Panc1 (cell line): ENCODE measurements at regions not wholly inside any gene's neighbourhood (a gene's known extent, or its start where the extent isn't known, plus 50 kb on each side); places are given as distances from the start of the nearest gene placed in this dataset.

ENCODE experiments used
- POLR2AphosphoS5 ChIP-seq: IDR thresholded peaks from 2 replicates; pipeline ENCODE4 v1.6.1; 2012; ENCODE audit warnings: mild to moderate bottlenecking, low read depth, low read length, moderate library complexity
- TCF7L2 ChIP-seq: IDR thresholded peaks from 2 replicates; pipeline ENCODE4 v1.6.1; 2011; ENCODE audit warnings: mild to moderate bottlenecking, low read depth, low read length, inconsistent platforms
- TF ChIP-seq, protein P1 (sequence below): fragments of 450-650 bp; IDR thresholded peaks from 2 replicates; pipeline ENCODE4 v1.5.1; 2017; ENCODE audit warnings: mild to moderate bottlenecking

GRCh38 chr14:76585616-76586015 is 175.7 kb upstream of the VASH1 start:
- TF ChIP-seq TCF7L2 (no peak), POLR2AphosphoS5 (no peak)
- TF ChIP-seq, protein P1, sequence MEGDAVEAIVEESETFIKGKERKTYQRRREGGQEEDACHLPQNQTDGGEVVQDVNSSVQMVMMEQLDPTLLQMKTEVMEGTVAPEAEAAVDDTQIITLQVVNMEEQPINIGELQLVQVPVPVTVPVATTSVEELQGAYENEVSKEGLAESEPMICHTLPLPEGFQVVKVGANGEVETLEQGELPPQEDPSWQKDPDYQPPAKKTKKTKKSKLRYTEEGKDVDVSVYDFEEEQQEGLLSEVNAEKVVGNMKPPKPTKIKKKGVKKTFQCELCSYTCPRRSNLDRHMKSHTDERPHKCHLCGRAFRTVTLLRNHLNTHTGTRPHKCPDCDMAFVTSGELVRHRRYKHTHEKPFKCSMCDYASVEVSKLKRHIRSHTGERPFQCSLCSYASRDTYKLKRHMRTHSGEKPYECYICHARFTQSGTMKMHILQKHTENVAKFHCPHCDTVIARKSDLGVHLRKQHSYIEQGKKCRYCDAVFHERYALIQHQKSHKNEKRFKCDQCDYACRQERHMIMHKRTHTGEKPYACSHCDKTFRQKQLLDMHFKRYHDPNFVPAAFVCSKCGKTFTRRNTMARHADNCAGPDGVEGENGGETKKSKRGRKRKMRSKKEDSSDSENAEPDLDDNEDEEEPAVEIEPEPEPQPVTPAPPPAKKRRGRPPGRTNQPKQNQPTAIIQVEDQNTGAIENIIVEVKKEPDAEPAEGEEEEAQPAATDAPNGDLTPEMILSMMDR, result no peak
